Natural killer cell (primary cell): ENCODE measurements at regions not wholly inside any gene's neighbourhood (a gene's known extent, or its start where the extent isn't known, plus 50 kb on each side); places are given as distances from the start of the nearest gene placed in this dataset.

Experiments
- ATAC-seq, 3 donors: fragments of 150-1000 bp in 2 of 3; fragments of 200-7000 bp in 1 of 3; cut with Tn5 transposase; 1 replicate in 1 of 3; 2 replicates in 2 of 3; pipeline ENCODE4 v1.10.0; 2021; ENCODE audit warnings: mild to moderate bottlenecking in 2 of 3, moderate library complexity in 2 of 3
- DNase-seq, 2 donors: peaks; one replicate each; pipeline versions ENCODE4 v3.0.0 to v3.0.0-alpha.2; 2013 to 2021; ENCODE audit warnings: mixed read lengths in 1 of 2
- H3K27ac ChIP-seq: one replicate; pipeline ENCODE4 v1.5.1; 2013; ENCODE audit warnings: mild to moderate bottlenecking, low read length
- H3K27me3 ChIP-seq: one replicate; pipeline ENCODE4 v1.6.1; 2013; ENCODE audit warnings: low read length; ENCODE audit not compliant: control insufficient read depth, insufficient read depth
- H3K36me3 ChIP-seq: one replicate; pipeline ENCODE4 v1.6.1; 2013; ENCODE audit warnings: low read length; ENCODE audit not compliant: control insufficient read depth, insufficient read depth
- H3K4me1 ChIP-seq: one replicate; pipeline ENCODE4 v1.6.1; 2013; ENCODE audit warnings: low read length; ENCODE audit not compliant: control insufficient read depth, insufficient read depth
- H3K4me3 ChIP-seq: one replicate; pipeline ENCODE4 v1.5.1; 2013; ENCODE audit warnings: low read length
- H3K9me3 ChIP-seq: one replicate; pipeline ENCODE4 v1.6.1; 2013; ENCODE audit warnings: low read length; ENCODE audit not compliant: control insufficient read depth, insufficient read depth
- H3K27ac Mint-ChIP-seq, 2 donors: one replicate each; pipeline ENCODE4 v1.8.0; 2022; ENCODE audit warnings: mild to moderate bottlenecking in 2 of 2, mixed read lengths in 2 of 2, moderate library complexity in 1 of 2
- H3K27me3 Mint-ChIP-seq, 2 donors: one replicate each; pipeline ENCODE4 v1.8.0; 2022; ENCODE audit warnings: low read depth in 2 of 2, mixed read lengths in 2 of 2
- H3K36me3 Mint-ChIP-seq: one replicate; pipeline ENCODE4 v1.8.0; 2022; ENCODE audit warnings: mixed read lengths
- H3K4me1 Mint-ChIP-seq, 2 donors: one replicate each; pipeline ENCODE4 v1.8.0; 2022; ENCODE audit warnings: mixed read lengths in 2 of 2
- H3K4me3 Mint-ChIP-seq: one replicate; pipeline ENCODE4 v1.8.0; 2022; ENCODE audit warnings: mild to moderate bottlenecking, moderate library complexity, mixed read lengths
- H3K9me3 Mint-ChIP-seq, 2 donors: one replicate each; pipeline ENCODE4 v1.8.0; 2022; ENCODE audit warnings: mixed read lengths in 2 of 2
- CTCF ChIP-seq: fragments of 200-600 bp; IDR thresholded peaks from one replicate; pipeline ENCODE4 v1.8.0; 2022; ENCODE audit warnings: antibody characterized with exemption
- WGBS: methylation state at CpG from one replicate; pipeline ENCODE4 v1.1.7; 2013; ENCODE audit warnings: missing lambda C conversion rate; ENCODE audit not compliant: insufficient coverage; 5-methylcytosine and 5-hydroxymethylcytosine counted together
- intact Hi-C: fragments of 100-400 bp; cut with micrococcal nuclease; formaldehyde crosslinking; loops from one replicate; pipeline ENCODE4 v1.14.2; 2022

DNA sequence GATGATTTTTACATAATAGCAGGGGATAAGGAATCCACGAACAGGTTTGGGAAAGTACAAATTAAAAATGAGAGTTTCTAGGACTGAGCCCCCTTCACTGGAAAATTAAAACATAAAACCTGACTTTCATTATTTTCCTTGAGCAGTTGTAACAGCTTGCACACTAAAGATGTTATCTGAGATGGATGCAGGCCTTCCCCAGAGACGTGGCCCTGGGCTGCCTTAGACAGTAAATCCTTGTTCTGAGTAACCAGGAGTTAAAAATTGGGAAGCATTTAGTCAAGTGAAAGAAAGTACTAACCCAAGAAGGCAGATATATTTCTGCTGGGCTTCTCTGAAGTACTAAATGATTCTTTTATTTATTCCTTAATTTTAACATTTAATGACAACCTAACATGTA lies 432.2 kb upstream of the KIF2B start:
- DNase-seq (no peak), ATAC-seq (no peak)
- Mint-ChIP-seq H3K36me3 (no peaks in the 10 kb centered on the region), H3K27me3 (no peaks in the 10 kb centered on the region), H3K27ac (no peak overlapping the region), H3K4me3 (no peak overlapping the region), H3K4me1 (no peaks in the 10 kb centered on the region), H3K9me3 (peaks cover 6 to 10% of the 10 kb centered on the region in 2 donors)
- intact Hi-C loops = no loop called here
- 42% methylated on average over 2 of the region's 2 CpGs for WGBS
- H3K4me3 ChIP-seq = no peak overlapping the region
- H3K36me3 ChIP-seq = no peaks in the 10 kb centered on the region
- H3K27me3 ChIP-seq = no peaks in the 10 kb centered on the region
- no peak overlapping the region for H3K27ac ChIP-seq
- no peak for TF ChIP-seq CTCF
- no peaks in the 10 kb centered on the region for H3K9me3 ChIP-seq
- H3K4me1 ChIP-seq = no peaks in the 10 kb centered on the region

GRCh38 chr17:53387745-53388144 lies 435.0 kb upstream of the KIF2B start:
- Mint-ChIP-seq H3K27ac (no peak overlapping the region), H3K9me3 (peaks cover 6 to 8% of the 10 kb centered on the region in 2 donors), H3K4me3 (no peak overlapping the region), H3K36me3 (no peaks in the 10 kb centered on the region), H3K4me1 (no peaks in the 10 kb centered on the region), H3K27me3 (no peaks in the 10 kb centered on the region)
- intact Hi-C loops = no loop called here
- Histone ChIP-seq H3K9me3 (no peaks in the 10 kb centered on the region), H3K4me3 (no peak overlapping the region), H3K36me3 (no peaks in the 10 kb centered on the region), H3K27ac (no peak overlapping the region), H3K27me3 (no peaks in the 10 kb centered on the region), H3K4me1 (no peaks in the 10 kb centered on the region)
- no peak for ATAC-seq
- no peak for DNase-seq
- TF ChIP-seq CTCF = no peak
- no CpG with 5 or more reads among the region's 3 CpGs for WGBS

- Mint-ChIP-seq H3K9me3 (peaks cover 15 to 17% of the 10 kb centered on the region in 2 donors), H3K27ac (no peak overlapping the region), H3K27me3 (no peaks in the 10 kb centered on the region), H3K4me3 (no peak overlapping the region), H3K36me3 (peaks cover 6% of the 10 kb centered on the region), H3K4me1 (no peaks in the 10 kb centered on the region)
- no peak overlapping the region for H3K27ac ChIP-seq
- 76% methylated on average over 3 of the region's 3 CpGs for WGBS
- no peaks in the 10 kb centered on the region for H3K27me3 ChIP-seq
- H3K36me3 ChIP-seq = no peaks in the 10 kb centered on the region
- no peak for TF ChIP-seq CTCF
- no peaks in the 10 kb centered on the region for H3K4me1 ChIP-seq
- DNase-seq (no peak), ATAC-seq (no peak)
- intact Hi-C loops = no loop called here
- H3K9me3 ChIP-seq = no peaks in the 10 kb centered on the region
- no peak overlapping the region for H3K4me3 ChIP-seq
Observed at GRCh38 chr17:53353919-53354351, 468.8 kb upstream of the KIF2B start.

GRCh38 chr17:53344778-53345177 lies 477.9 kb upstream of the KIF2B start:
- H3K4me1 ChIP-seq = no peaks in the 10 kb centered on the region
- ATAC-seq (no peak), DNase-seq (no peak)
- H3K27me3 ChIP-seq = no peaks in the 10 kb centered on the region
- no peaks in the 10 kb centered on the region for H3K9me3 ChIP-seq
- no peak overlapping the region for H3K27ac Mint-ChIP-seq
- no peak overlapping the region for H3K4me3 ChIP-seq
- intact Hi-C loops = no loop called here
- peaks cover 18 to 25% of the 10 kb centered on the region in 2 donors for H3K9me3 Mint-ChIP-seq
- H3K27me3 Mint-ChIP-seq = no peaks in the 10 kb centered on the region
- H3K4me3 Mint-ChIP-seq = no peak overlapping the region
- no peak overlapping the region for H3K27ac ChIP-seq
- WGBS = 100% methylated on average over 1 of the region's 1 CpG
- no peaks in the 10 kb centered on the region for H3K4me1 Mint-ChIP-seq
- H3K36me3 ChIP-seq = no peaks in the 10 kb centered on the region
- peaks cover 8% of the 10 kb centered on the region for H3K36me3 Mint-ChIP-seq
- no peak for TF ChIP-seq CTCF
